ENCODE measurements at regions not wholly inside any gene's neighbourhood (a gene's known extent, or its start where the extent isn't known, plus 50 kb on each side); places are given as distances from the start of the nearest gene placed in this dataset.
A peak's percentile ranks its signal among the peaks of the same experiment; 100 is the strongest.
"Not testable (repeated sequence)": the region's sequence is repeated elsewhere in the genome, so short reads cannot be mapped to it uniquely, and the experiment has no call there.

GRCh38 chr4:58413849-58414248, 1303.7 kb upstream of the IGFBP7 start:
- no peak for DNase-seq (ENCODE audit: low read depth in 4 of 4, low spot score in 2 of 4)

- no peak for DNase-seq (ENCODE audit: low read depth in 4 of 4, low spot score in 2 of 4)
These were observed 1301.7 kb upstream of the IGFBP7 start for GRCh38 chr4:58411904-58412303.

- DNase-seq (ENCODE audit: low read depth in 4 of 4, low spot score in 2 of 4): no peak
These were observed 1296.6 kb upstream of the IGFBP7 start for GRCh38 chr4:58406762-58407161.

- DNase-seq (ENCODE audit: low read depth in 4 of 4, low spot score in 2 of 4): no peak
These were observed 1258.0 kb upstream of the IGFBP7 start for GRCh38 chr4:58368221-58368620.

GRCh38 chr4:58360354-58361133, 1250.4 kb upstream of the IGFBP7 start:
- DNase-seq (ENCODE audit: low read depth in 4 of 4, low spot score in 2 of 4): no peak

- no peak for DNase-seq (ENCODE audit: low read depth in 4 of 4, low spot score in 2 of 4)
These were observed 1249.4 kb upstream of the IGFBP7 start for GRCh38 chr4:58359590-58359989.

- no peak for DNase-seq (ENCODE audit: low read depth in 4 of 4, low spot score in 2 of 4)
These were observed 1247.8 kb upstream of the IGFBP7 start for GRCh38 chr4:58357947-58358346.

GRCh38 chr4:58325070-58325469, 1214.9 kb upstream of the IGFBP7 start:
- no peak for DNase-seq (ENCODE audit: low read depth in 4 of 4, low spot score in 2 of 4)

- no peak for DNase-seq (ENCODE audit: low read depth in 4 of 4, low spot score in 2 of 4)
These were observed 1203.3 kb upstream of the IGFBP7 start for GRCh38 chr4:58313444-58313843.

GRCh38 chr4:58303456-58303855, 1193.3 kb upstream of the IGFBP7 start:
- DNase-seq (ENCODE audit: low read depth in 4 of 4, low spot score in 2 of 4): no peak

- peak in 2 of 4 donors; percentile 1 to 10 for DNase-seq (ENCODE audit: low read depth in 4 of 4, low spot score in 2 of 4)
These were observed 1191.3 kb upstream of the IGFBP7 start for GRCh38 chr4:58301376-58301999.

GRCh38 chr4:58286335-58286734, 1176.2 kb upstream of the IGFBP7 start:
- no peak for DNase-seq (ENCODE audit: low read depth in 4 of 4, low spot score in 2 of 4)

GRCh38 chr4:58280928-58281327, 1170.7 kb upstream of the IGFBP7 start:
- DNase-seq (ENCODE audit: low read depth in 4 of 4, low spot score in 2 of 4): not testable (repeated sequence)

- DNase-seq (ENCODE audit: low read depth in 4 of 4, low spot score in 2 of 4): no peak
These were observed 1165.7 kb upstream of the IGFBP7 start for GRCh38 chr4:58275856-58276255.

GRCh38 chr4:58274553-58274952, 1164.4 kb upstream of the IGFBP7 start:
- no peak for DNase-seq (ENCODE audit: low read depth in 4 of 4, low spot score in 2 of 4)

- DNase-seq (ENCODE audit: low read depth in 4 of 4, low spot score in 2 of 4): no peak
These were observed 1162.1 kb upstream of the IGFBP7 start for GRCh38 chr4:58272311-58272710.

- DNase-seq (ENCODE audit: low read depth in 4 of 4, low spot score in 2 of 4): no peak
These were observed 1155.5 kb upstream of the IGFBP7 start for GRCh38 chr4:58265734-58266133.

GRCh38 chr4:58261526-58261925, 1151.3 kb upstream of the IGFBP7 start:
- no peak for DNase-seq (ENCODE audit: low read depth in 4 of 4, low spot score in 2 of 4)

GRCh38 chr4:58254291-58254690, 1144.1 kb upstream of the IGFBP7 start:
- DNase-seq (ENCODE audit: low read depth in 4 of 4, low spot score in 2 of 4): no peak

- DNase-seq (ENCODE audit: low read depth in 4 of 4, low spot score in 2 of 4): no peak
These were observed 1142.5 kb upstream of the IGFBP7 start for GRCh38 chr4:58252656-58253055.

GRCh38 chr4:58247792-58248191, 1137.6 kb upstream of the IGFBP7 start:
- no peak for DNase-seq (ENCODE audit: low read depth in 4 of 4, low spot score in 2 of 4)

GRCh38 chr4:58225460-58225859, 1115.3 kb upstream of the IGFBP7 start:
- DNase-seq (ENCODE audit: low read depth in 4 of 4, low spot score in 2 of 4): no peak
